ENCODE measurements at regions not wholly inside any gene's neighbourhood (a gene's known extent, or its start where the extent isn't known, plus 50 kb on each side); places are given as distances from the start of the nearest gene placed in this dataset.

- TF ChIP-seq REST (IDR thresholded peaks at IDR 0.05; ENCODE audit: low read depth, low read length) (no peak), RELB (IDR thresholded peaks at IDR 0.05; ENCODE audit: low read depth) (no peak), TCF12 (IDR thresholded peaks at IDR 0.05; ENCODE audit: low read depth, low read length) (no peak), CREM (IDR thresholded peaks at IDR 0.05; ENCODE audit: low read depth) (no peak), IRF4 (IDR thresholded peaks at IDR 0.05; ENCODE audit: low read depth, low read length) (no peak), CHD1 (IDR thresholded peaks at IDR 0.05; ENCODE audit: low read depth, low read length) (no peak), ASH2L (IDR thresholded peaks at IDR 0.05; ENCODE audit: borderline replicate concordance, low read depth) (no peak), DPF2 (IDR thresholded peaks at IDR 0.05) (no peak), WRNIP1 (IDR thresholded peaks at IDR 0.05; ENCODE audit: borderline replicate concordance, low read depth, low read length) (no peak), RELA (IDR thresholded peaks at IDR 0.05; ENCODE audit: borderline replicate concordance, partially characterized antibody) (no peak)
Measured at GRCh38 chr18:73696171-73696570, 451.5 kb downstream of the FBXO15 start (continued).
